AG20443 (cell line): ENCODE measurements at regions not wholly inside any gene's neighbourhood (a gene's known extent, or its start where the extent isn't known, plus 50 kb on each side); places are given as distances from the start of the nearest gene placed in this dataset.
"Not testable (repeated sequence)": the region's sequence is repeated elsewhere in the genome, so short reads cannot be mapped to it uniquely, and the experiment has no call there.

Experiments used
- DNase-seq: peaks from one replicate; pipeline ENCODE4 v3.0.0; 2012; ENCODE audit warnings: low spot score, mixed read lengths

DNA sequence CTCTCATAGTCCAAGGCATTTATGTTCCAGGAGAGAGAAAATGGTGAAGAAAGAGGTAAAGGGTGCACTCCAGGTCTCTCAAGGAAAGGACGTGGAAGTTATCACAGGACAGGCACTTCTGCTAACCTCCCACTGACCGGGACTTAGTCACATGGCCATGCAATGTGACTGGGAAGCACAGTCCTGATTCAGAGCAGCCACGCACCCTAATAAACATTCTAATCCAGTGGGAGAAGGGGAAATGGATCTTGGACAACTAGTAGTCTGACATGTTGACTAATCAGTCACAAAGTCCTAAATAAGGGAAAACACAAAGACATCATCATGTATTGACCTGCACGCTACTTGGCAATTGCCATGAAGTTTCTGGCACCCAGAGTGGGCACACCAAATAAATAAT lies 417.5 kb upstream of the ZMIZ1 start:
- no peak for DNase-seq

DNA sequence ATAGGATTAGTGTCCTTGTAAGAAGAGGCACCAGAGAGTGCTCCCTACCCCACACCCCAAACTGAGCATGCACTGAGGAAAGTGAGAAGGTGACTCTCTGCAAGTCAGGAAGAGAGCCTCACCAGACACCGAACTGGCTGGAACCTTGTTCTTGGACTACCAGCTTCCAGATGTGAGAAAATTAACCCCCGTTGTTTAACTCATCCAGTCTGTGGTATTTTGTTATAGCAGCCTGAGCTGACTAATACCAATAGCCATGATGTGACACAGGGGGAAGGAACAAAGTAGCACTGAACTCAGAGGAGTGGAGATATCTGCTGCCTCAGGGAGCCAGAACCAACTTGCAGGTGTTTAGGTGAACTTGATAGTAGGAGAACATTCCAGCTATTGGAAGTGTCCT lies 415.2 kb upstream of the ZMIZ1 start:
- DNase-seq, result no peak

DNA sequence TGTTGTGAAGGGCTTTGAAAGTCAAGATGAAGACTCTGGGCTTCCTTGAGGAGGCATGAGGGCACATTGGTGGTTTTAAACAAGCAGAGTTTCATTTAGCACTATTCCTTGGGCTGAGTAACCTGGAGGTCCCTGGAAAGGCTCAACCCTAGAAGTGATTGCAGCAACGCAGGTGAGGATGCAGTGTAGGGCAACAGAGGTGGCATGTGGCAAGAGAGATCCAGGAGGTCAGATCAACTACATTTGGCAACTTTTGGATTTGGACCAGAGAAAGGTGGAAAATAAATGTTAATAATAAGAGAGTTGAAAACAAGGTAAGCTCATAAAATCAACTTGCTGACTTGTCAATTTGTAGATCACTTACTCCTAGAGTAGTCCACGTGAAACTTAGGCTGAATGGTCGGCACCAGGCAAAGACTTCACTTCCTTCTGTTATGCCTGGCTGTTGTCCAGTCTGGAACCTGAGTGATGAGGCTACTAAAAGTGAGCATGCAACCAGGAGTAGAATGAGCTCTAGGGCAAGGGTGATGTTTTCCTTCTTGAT lies 414.6 kb upstream of the ZMIZ1 start:
- DNase-seq, result no peak

DNA sequence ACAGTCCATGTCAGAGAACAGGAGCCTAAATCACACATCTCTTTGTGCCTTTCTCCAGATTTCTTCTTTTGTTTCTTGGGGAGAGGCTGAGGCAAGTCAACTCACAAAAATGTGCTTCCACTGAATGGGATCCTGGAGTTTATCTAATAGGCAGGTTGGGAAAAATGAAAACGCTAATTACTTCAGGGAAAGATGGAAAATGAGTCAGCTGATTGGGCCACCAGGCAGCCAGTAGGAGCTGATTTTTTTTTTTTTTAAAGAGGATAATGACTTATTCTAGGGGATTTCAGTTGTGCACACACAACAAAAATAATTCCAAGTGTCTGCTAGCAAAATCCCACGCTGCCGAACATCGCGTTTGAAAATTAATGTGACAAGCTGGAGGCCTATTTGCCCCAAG lies 412.8 kb upstream of the ZMIZ1 start:
- DNase-seq, result no peak

DNA sequence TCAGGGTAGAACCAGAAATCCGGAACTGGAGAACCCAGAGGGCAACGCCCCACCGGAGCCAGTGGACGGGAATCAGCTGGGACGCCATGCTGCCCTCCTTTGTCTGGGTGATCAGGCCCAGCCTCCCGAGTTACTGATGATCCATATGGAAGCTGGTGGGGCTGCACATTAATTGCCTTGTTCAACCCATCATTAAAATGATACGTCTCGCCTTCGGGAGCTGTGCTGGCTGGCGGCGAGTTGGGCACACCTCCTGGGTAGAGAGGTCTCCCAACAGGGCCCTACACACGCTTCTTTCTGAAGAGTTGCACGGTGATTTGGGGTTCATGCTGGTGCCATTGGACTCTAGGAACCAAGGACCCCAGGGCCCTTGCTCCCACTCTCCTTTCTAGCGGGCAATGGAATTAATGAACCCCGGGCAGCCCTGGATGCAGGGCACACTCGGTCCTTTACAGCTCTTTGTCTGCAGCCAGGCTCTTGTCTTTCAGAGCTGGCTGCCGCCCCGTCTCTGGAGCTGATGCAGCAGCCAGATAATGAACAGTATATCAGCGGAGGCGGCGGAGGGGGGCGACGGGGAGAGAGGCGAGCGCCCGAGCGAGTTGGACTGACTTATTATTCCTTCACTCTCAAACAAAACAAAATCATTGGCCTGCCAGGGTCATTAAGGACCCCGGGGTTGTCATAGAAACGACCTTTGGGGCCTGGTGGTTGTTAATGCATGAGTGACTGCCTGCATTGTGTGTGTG lies 412.2 kb upstream of the ZMIZ1 start:
- DNase-seq, result no peak

DNA sequence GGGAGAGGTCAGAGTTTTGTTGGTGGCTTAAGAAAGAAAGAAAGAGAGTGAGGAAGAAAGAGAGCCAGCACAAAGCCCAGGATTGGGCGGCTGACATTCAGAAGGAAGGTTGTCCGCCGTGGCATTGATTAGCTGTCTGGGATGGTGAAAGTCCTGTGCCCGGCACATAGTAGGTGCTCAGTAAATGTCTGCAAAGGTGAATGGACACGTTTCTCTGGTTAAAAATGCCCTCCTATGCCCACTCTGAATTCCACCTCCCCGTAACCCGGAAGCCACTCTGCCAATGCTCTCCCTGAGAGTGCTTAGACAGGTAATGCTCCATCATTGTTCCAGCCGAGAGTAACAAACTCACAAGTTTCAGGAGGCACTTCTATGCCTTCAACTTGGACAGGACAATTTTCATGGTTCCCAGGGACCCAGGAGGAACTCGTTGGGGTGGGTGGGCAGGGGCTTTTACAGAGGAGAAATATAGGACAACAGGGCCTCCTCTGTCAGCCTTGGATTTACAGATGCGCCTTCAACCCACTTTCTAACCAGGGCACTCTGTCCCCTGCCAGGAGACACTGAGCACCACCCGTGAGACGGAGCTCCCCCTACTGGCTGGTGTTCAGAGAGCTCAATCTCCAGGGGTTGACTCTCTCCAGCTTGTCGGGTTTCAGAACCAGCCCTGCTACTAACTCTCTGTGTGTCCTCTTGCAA lies 411.5 kb upstream of the ZMIZ1 start:
- DNase-seq, result peak; percentile 87

DNA sequence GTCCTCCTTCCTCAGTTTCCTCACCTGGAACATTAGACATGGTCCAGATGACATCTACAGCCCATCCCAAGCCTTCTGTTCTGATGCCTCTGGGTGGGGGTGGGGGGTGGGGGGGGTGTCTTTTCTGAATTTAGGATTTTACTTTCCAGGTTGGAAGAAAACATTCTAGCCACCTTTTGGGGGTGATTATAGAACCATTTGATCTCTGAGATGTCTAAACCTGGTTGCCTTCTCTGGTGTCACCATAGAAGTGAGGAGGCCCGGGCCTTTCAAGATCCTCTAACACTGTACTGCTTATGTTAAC lies 411.0 kb upstream of the ZMIZ1 start:
- DNase-seq, result no peak

DNA sequence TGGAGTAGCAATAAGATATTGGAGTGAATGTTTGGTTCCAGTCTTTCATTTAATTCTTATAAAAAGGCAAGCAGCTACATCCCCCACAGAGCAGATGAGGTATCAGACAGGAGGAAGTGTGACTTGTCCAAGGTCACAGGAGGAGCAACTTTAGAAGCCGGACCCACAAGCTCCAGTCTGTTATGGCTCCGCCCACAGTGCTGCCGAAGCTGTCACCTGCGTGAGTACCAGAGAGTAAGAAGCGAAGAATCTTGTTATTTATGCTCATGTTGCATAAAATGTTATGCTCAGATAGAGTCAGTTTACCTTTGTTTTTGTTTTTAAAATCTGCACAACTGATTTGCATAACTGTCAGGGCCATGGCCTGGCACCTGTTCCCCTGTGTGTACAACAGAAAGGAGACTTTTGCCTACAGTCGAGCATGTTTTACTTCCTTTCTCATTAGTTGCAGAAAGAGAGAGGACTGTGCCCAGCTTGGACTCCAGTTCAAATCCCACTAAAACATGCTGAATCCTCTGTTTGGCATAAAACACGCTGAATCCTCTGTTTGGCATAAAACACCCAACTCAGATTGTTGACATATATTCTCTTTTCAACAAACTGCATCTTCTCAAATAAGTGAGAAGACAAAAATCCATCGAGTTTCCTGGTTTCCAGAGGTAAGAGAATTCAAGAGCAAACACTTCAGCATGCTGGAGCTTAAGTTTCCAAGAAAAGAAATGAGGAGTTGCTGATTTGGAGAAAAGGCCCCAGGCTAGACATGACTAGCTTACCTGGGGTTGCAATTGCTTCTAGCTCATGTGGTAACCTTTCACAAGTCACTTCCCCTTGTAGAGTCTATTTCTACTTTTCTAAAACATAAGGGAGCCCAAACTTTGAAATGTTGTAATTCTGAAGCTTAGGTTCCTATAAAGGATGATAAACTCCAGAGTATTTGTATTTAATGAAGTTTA lies 409.8 kb upstream of the ZMIZ1 start:
- DNase-seq, result no peak

DNA sequence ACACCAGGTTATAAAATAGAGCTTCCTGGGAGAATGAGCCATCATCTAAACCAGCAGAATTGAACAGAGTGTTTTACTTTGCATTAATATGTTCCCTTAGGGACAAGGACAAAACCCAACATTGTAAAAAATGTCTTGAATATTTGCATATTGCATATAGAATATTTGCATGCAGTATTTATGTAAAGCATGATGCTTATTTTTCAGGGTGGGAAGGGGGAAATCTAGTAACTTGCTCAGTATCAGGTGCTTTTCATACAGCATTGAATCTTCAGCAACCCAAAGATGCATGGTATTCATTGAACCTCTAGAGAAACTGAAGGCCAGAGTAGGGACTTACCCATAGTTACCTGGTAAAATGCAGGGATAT lies 409.2 kb upstream of the ZMIZ1 start:
- DNase-seq, result no peak

DNA sequence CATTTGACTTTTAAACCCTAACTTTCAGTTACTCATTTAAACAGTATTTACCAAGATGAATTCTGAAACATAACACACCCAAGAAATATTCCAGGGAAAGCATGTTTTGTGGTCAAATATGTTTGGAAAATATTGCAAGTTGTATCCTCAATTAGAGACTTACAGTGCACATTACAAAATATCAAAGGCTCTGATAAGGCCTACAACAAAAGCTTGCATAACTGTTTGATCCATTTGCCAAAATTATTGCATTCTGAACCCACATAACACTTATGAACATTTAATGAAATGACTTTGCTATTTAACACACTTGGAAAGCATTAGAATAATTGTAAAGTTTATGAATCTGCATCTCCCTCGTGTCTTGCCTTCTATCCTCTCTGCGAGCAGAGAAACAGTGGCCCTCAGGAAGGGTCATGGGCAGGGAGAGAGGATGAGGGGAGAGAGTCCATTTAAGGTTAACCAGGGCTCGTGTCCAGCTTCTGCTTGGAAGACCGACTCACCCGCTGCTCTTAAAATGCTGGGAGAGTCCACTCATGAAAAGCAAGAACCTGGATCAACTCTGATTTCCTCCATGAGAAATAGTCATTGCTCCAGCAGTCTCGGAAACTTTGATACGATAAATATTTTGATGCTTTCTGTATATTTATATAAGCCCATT lies 408.2 kb upstream of the ZMIZ1 start:
- no peak for DNase-seq

DNA sequence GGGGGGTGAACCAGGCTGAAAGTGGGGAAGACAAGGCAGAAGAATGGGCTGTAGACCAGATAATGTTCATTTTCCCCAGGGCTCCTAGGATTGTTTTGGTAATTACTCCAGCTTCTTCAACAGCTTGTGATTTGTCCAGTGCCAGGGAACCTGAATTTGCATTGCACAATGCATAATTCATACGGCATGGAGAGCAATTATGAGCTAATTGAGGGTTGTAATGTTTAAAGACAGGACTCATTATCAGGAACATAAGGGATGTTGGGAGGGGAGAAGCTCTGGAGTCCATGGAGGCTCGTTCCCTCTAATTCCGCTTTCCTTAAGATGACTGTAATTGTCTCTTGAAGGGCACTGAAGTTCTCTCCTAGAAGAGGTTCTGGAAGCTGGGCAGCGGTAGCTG lies 405.0 kb upstream of the ZMIZ1 start:
- DNase-seq, result no peak

DNA sequence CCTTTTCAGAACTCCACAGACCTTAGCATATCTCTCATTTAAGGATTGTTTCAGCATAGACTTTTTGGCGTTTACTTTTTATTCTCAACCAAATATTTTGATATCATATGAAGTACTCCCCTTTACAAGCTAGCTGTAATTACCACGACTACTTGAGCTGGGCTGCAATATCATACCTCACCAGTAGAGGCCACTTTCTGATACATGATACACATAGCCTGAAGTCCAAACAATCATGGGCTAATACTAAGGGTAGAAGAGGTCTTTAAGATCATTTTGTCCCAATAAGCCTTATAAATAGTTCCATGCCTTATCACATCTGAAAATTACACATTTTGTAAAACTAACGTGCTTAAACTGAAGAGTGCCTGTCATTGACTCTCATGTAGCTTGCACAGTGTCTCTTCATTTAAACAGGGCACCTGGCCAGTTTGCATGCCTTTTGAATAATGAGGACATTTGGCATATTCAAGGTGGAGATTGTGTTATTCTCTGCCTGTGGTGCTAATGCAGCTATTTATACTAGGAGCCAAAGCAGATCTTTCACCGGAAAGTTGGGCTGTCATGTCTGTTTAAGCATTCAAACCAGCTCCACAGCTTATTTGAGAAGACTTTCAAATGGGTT lies 403.7 kb upstream of the ZMIZ1 start:
- no peak for DNase-seq

DNA sequence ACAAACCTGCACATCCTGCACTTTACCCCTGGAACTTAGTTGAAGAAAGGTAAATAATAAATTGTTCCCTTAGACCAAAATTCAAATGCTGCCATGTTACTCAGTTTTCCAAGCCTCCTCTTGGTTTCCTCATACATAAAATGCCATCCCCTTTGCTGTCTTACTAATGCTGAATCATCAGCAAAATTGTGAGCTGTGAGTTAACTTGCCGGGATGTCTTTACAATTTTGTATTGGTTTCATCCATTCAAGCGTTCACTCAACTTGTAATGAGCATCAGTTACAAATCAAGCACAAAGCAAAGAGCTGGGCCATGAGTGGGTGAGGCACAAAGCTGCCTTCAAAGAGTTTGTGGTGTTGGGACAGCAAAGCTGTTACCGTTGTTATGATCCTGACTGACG lies 395.8 kb upstream of the ZMIZ1 start:
- peak; percentile 66 for DNase-seq

DNA sequence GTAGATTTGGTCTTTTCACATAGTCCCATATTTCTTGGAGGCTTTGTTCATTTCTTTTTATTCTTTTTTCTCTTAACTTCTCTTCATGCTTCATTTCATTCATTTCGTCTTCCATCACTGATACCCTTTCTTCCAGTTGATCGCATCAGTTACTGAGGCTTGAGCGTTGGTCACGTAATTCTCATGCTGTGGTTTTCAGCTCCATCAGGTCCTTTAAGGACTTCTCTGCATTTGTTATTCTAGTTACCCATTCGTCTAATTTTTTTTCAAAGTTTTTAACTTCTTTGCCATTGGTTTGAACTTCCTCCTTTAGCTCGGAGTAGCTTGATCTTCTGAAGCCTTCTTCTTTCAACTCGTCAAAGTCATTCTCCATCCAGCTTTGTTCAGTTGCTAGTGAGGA lies 387.6 kb upstream of the ZMIZ1 start:
- DNase-seq, result not testable (repeated sequence)

DNA sequence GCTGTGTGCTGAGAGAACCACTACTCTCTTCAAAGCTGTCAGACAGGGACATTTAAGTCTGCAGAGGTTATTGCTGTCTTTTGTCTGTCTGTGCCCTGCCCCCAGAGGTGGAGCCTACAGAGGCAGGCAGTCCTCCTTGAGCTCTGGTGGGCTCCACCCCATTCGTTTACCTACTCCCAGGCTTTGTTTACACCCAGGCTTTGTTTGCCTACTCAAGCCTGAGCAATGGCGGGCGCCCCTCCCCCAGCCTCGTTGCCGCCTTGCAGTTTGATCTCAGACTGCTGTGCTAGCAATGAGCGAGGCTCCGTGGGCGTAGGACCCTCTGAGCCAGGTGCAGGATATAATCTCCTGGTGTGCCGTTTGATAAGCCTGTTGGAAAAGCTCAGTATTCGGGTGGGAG lies 386.8 kb upstream of the ZMIZ1 start:
- not testable (repeated sequence) for DNase-seq

DNA sequence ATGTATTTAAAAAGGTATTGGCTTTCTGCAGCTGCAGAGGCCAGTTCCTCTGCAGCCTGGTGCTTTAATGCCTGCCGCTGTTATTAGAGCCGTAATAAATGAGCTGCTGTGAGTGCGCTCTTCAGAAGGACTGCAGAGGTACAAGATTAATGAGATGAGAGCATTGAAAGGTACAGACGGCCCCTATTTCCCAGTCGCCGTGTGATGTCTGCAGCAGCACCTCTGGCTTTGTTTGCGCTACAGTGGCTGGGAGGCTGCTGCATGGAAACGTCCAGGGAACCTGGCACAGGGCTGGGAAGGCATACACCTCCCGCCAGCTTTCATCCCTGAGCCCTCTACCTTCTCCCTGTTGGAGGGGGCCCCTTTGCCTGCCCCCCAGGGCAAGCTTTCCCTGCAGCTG lies 383.8 kb upstream of the ZMIZ1 start:
- no peak for DNase-seq

DNA sequence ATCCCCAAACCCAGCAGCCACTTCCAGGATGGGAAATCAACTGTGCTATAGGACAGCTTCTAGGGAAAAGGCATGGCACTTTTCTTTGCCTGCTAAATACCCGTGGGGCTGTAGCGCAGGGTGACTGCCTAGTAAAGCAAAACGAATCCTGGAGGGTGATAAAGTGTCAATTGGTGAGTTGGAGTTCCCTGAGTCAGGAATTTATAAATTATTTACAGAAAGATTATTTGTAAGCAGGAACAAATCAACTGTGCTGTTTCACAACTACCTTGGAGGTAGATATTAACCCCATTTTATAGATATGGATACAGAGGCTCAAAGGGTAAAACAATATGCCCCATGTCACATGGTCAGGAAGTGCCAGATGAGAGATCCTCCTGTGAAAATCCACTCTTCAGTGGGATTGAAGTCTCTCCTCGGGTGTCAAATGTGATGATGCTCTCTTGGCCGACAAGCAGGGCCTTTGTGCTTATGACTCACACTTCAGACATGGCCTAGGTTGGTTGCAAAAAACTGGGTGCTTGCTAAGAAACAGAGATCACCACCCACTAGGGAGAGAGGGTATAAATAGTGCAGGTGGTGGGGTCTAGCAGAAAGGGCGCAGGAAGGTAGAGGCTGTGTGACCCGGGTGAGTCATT lies 383.2 kb upstream of the ZMIZ1 start:
- DNase-seq, result peak; percentile 68

DNA sequence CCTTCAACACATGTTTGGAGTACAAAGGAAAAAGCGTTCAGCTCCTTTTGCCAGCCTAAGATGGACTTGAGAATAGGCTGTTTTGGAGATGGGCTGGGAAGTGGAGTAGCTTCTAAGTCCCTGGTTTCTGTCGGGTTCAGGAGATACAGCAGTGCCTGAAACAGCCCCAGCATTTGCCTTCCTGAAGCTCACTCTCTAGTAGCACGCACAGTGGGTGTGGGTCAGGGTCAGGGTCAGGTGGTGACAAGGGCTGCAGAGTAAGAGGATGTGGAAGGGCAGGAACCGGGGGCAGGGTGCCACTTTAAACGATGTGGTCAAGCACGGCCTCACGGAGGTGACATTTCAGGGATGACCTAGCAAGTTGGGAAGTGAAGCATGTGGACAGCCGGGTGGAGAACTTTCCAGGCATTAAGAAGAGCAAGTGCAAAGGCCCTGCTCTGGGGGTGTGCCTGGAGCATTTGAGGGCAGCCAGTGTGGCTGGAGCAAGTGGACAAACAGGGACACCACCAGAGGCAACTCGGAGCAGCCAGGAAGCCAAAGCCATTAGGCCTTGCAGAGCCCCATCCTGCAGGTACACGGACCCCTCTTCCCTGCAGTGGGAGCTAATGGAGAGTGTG lies 382.2 kb upstream of the ZMIZ1 start:
- DNase-seq, result no peak

DNA sequence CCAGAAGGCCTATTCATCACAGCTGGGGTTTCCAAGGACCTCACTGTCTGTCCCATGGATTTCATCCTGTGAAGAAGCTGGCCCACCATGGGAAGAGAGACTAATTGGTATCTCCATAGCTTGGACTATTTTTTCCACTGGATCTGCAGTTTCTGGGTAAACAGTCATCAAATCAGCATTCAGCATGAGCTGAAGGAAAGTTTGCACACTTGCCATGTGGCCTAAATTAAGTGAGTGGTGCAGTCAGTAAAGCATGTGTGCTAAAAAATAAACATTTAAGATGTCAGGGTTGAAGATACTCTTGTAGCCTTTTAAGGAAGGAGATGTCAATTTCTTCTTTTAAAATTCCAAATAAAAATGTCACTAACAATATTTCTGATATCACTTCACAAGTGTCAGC lies 381.1 kb upstream of the ZMIZ1 start:
- DNase-seq, result peak; percentile 52

DNA sequence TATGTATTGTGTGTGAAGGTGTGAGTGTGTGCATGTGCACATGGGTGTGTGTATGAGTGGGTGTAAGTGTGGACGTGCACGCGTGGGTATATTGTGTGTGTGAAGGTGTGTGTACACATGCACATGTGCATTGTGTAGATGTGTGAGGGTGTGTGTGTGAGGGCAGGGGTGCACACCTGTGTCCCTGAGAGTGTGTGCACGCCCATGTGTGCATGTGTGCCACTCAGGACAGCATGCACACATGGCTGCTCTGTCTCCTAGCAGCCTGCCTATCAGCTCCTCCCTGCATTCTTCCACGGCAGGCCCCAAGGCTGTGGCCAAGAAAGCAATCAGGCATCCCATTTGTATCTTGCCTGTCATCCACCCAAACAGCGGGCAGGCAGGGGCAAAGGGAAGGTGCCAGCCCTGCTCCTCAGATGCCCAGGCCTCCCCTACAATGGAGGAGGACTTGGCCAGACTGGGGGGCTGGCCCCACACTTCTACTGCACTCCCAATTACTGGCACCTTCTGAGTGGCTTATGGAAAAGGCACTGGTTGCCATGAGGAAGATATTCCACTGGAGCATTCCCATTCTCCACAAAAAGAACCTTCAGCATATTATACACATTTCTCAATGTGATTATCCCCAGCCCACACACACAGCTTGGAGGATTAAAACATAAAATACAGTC lies 380.4 kb upstream of the ZMIZ1 start:
- DNase-seq, result no peak
